GM23248 (cell line): ENCODE measurements at regions not wholly inside any gene's neighbourhood (a gene's known extent, or its start where the extent isn't known, plus 50 kb on each side); places are given as distances from the start of the nearest gene placed in this dataset.

Source experiments
- EZH2 ChIP-seq: fragments of 200-600 bp; sonication (generic); IDR thresholded peaks from 2 replicates; pipeline ENCODE4 v1.6.1; 2018; ENCODE audit warnings: antibody characterized with exemption, mild to moderate bottlenecking; ENCODE audit not compliant: insufficient read depth, poor library complexity, severe bottlenecking
- EZH2phosphoT487 ChIP-seq: fragments of 200-600 bp; sonication (generic); IDR thresholded peaks from 2 replicates; pipeline ENCODE4 v1.6.1; 2018; ENCODE audit warnings: antibody characterized with exemption, moderate library complexity, mild to moderate bottlenecking, low read depth; ENCODE audit not compliant: insufficient read depth

- TF ChIP-seq EZH2 (no peak), EZH2phosphoT487 (no peak)
Measured at GRCh38 chr22:44409211-44409973, 88.6 kb downstream of the RTL6 start.
